ENCODE measurements at regions not wholly inside any gene's neighbourhood (a gene's known extent, or its start where the extent isn't known, plus 50 kb on each side); places are given as distances from the start of the nearest gene placed in this dataset.

DNA sequence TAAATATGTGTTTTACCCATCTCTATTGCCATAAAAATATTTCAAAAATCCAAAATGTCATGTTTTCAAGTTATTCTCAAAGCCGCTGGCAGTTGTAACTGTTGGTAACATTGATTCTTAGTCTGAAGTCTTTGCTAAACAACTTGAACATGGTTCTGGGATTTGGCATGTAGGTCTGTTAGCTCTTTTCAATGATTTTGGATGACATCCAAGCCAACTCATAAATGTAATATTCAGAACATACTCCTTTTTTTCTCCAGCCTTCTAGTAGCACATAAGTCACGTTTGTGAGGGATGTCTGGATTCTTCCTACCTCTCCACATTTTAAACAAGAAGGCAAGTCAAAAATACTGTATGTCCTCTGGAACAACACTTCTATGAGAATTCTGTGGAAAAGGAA, 305.3 kb downstream of the PRR32 start:
- TF ChIP-seq POLR2A (IDR thresholded peaks at IDR 0.05): no peak
- TF ChIP-seq, protein P1, sequence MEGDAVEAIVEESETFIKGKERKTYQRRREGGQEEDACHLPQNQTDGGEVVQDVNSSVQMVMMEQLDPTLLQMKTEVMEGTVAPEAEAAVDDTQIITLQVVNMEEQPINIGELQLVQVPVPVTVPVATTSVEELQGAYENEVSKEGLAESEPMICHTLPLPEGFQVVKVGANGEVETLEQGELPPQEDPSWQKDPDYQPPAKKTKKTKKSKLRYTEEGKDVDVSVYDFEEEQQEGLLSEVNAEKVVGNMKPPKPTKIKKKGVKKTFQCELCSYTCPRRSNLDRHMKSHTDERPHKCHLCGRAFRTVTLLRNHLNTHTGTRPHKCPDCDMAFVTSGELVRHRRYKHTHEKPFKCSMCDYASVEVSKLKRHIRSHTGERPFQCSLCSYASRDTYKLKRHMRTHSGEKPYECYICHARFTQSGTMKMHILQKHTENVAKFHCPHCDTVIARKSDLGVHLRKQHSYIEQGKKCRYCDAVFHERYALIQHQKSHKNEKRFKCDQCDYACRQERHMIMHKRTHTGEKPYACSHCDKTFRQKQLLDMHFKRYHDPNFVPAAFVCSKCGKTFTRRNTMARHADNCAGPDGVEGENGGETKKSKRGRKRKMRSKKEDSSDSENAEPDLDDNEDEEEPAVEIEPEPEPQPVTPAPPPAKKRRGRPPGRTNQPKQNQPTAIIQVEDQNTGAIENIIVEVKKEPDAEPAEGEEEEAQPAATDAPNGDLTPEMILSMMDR (IDR thresholded peaks at IDR 0.05): no peak
